ENCODE measurements at regions not wholly inside any gene's neighbourhood (a gene's known extent, or its start where the extent isn't known, plus 50 kb on each side); places are given as distances from the start of the nearest gene placed in this dataset.

DNA sequence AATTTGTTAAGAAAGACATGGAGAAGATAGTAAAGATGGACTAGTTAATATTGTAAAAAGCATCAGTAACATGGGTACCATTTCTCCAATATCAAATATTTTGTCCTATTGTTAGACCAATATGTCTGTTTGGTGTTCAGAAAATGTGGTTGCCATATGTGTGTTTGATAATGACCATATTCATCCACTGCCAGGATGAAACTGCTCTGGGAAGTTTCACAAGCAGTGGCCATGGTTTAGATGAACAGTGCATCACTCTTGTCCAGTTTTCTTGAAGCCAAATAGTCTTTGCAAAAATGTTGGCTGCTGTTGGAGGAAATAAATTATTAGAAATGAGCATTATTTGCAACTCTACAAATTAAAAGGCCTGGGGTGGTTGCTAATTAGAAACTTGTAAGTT, 333.8 kb downstream of the NUF2 start:
- DNase-seq (ENCODE audit: low spot score) = no peak

- DNase-seq (ENCODE audit: low spot score) = no peak
These were observed 334.5 kb downstream of the NUF2 start for GRCh38 chr1:163656095-163656759.

- no peak for DNase-seq (ENCODE audit: low spot score)
These were observed 336.0 kb downstream of the NUF2 start for GRCh38 chr1:163657719-163658118.

GRCh38 chr1:163661391-163661790, 339.6 kb downstream of the NUF2 start:
- no peak for DNase-seq (ENCODE audit: low spot score)

DNA sequence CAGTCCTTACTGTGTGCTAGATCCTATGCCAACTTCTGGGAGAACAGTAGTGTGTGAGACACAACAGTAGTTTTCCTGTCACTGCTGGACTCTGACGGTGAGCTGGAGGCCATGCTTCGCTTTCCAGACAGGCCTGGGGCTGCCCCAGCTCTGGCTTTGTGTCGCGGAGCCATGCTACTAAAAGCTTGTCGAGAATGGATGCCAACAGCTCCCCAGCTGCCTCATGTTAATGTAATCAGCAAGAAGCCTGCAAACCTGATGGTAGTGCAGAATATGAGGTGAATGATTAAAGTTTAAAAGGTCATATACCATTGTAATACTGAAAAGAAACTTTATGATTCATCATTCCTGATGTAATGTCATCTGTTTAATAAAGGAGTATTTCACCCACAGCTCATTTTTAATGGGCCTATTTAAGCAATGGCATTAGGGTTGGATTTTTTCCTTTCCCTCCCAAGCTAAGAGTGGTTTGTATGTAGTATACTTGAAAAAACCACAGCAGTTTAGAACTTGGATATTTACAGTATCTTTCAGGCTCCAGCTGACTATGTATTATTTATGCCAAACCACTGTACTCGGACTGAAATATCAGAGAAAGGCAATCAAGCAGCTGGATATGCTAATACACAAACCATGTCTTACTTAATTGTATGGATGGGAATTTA, 343.0 kb downstream of the NUF2 start:
- DNase-seq (ENCODE audit: low spot score) = no peak

DNA sequence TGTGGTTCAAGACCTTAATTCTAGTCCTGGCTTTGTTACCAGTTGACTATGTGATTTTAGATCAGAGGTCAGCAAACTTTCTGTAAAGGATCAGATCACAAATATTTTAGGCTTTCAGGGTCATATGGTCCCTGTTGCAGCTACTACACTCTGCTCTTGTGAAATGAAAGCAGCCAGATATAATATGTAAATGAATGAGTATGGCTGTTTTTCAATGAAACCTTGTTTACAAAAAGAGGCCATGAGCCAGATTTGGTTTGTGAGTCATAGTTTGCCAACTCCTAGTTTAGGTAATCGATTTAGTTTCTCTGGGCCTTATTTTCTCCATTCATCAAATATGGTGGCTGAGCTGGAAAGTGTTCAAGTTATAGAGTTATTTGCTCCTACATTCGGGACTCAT, 346.7 kb downstream of the NUF2 start:
- DNase-seq (ENCODE audit: low spot score) = no peak

DNA sequence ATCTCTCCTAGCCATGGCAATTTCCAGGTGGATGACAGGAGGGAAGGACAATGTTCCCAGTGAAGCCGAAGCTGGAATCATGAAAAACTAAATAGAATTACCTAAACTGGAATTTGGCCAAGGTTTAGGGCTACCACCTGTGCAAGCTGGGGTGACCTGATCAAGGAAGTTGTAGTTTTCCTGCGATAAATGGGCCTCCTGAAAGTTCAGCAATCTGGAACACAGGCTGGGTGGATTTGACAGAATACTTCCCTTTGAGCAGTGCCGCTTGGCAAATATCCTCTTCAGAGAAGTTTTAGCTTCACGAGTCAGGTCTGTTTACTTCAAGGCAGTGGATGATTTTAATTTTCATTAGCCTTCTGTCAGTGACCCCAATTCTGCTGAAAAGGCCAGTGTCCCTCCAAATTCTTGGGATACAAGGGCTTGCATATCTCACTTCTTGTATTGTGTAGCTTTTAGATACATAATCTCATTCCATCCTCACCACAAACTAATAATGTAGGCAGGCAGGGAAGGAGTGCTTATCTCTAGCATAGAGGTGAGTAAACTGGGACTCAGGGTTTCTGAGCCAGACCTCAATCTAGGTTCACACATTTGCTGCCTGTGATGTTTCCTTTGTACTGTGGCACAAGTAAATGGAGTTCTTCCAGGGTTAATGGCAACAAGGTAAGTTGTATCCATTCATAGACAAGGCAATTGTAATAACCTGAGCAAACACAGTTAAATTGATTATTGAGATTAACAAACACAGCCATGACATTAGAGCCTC, 349.4 kb downstream of the NUF2 start:
- DNase-seq (ENCODE audit: low spot score) = no peak

DNA sequence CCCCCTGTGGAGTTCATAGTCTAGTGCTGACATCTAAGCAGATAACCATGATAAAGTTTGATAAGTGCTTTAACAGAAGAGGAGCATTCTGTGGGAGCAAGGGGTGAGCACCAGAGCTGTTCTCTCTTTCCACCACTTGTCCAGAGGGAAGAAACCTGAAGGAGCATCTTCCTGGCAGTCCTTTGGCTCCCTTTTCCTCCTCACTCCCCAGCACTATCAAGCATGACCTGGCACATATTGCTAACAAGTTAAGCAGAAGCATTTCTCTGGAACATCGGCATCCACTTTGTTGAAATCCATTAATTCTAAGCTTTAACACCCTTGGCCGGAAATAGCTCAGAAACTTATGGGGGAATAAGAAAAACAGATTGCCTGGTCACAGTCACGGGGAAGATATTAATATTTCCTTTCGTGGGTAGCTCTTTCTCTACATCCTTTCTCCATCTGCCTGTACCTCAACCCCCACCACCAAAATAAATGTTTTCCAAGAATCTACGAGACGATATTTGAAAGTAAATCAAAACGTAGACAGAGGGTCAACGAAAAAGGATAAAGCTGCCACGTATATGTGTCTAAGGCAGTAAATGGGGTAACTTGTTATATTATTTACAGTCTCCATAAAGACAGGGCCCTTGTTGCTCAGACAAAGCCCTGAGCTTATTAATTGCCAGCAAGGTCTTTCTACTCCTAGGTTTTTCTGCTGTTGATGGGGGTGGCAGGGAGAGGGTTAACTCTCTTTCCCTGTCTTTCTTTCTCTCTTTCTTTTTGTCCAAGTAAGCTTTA, 351.4 kb downstream of the NUF2 start:
- DNase-seq (ENCODE audit: low spot score) = no peak

DNA sequence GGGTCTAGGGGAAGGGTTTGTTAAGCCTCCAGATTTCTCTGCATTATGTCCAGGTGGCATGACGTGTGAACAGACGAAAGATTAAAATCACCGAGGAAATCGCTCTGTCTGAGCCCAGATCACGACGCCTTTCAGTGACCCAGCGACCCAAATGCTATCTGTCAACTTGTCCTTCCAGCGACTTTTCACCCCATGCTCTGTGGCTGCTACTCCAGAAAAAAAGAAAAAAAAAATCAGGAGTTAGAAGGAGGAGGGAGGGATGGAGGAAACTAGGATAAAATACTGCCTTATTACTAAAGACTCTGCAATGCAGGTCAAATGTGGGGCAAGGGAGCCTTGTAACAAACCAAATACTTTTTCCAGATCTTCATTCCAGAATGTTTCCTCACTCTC, 352.0 kb downstream of the NUF2 start:
- DNase-seq (ENCODE audit: low spot score) = no peak

- DNase-seq (ENCODE audit: low spot score) = no peak
These were observed 352.5 kb downstream of the NUF2 start for GRCh38 chr1:163674236-163674635.

DNA sequence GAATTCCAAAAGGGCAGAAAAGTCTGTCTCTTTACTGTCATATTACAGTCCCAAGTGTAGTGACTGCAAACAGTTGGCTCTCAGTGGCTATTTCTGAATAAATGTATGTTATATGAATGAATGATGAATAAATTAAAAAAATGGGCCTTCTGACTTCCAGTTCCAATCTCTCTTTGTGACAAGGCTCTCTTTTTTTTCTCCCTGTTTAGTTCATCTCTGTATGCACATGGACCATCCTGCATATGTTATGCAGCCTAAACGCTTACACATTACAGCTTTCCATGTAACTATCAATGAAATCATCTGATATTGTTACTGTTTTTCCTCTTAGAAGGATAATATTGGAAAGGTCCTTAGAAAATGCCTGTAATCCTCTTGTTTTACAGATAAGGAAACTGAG, 363.0 kb downstream of the NUF2 start:
- no peak for DNase-seq (ENCODE audit: low spot score)

DNA sequence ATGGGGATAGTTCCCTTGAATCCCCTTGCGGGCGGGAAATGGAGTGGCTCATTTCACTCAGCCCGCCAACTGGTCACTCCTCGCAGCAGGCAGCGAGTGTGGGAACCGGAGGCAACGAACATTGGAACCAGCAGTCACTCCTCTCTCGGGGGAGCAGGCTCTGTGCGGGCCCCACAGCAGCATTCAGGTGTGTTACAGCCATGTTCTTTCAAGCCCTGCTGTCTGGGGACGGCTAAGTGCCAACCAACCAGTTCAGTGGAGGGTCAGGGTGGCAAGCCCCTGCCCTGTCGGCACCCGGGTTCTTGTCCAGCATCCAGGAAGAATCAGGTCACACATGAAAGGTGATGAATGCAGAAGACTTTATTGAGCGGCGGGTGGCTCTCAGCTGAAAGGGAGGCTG, 370.5 kb downstream of the NUF2 start:
- no peak for DNase-seq (ENCODE audit: low spot score)

- no peak for DNase-seq (ENCODE audit: low spot score)
These were observed 375.4 kb downstream of the NUF2 start for GRCh38 chr1:163697137-163697536.

- DNase-seq (ENCODE audit: low spot score) = no peak
These were observed 380.1 kb downstream of the NUF2 start for GRCh38 chr1:163701783-163702374.

GRCh38 chr1:163703794-163704193, 382.0 kb downstream of the NUF2 start:
- no peak for DNase-seq (ENCODE audit: low spot score)

GRCh38 chr1:163706915-163707314, 385.2 kb downstream of the NUF2 start:
- DNase-seq (ENCODE audit: low spot score) = no peak

DNA sequence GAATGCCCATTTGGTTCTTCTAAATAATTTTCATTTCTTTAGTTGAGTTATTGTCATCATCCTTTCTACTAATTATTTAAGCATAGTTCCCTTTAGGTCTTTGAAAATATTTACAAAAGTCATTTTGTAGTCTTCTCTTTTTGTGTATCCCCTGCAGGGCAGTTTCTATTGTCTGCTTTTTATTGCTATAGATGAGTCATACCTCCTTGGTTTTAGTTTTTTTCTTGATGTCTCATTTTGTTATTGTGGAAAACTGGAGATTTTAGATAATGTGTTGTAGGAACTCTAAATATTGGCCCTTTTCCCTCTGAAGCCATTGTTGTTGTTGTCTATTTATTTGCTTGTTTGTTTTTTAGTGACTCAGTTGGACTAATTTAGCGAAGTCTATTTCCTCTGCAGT, 387.9 kb downstream of the NUF2 start:
- no peak for DNase-seq (ENCODE audit: low spot score)

- DNase-seq (ENCODE audit: low spot score) = no peak
These were observed 390.6 kb downstream of the NUF2 start for GRCh38 chr1:163712321-163712720.

DNA sequence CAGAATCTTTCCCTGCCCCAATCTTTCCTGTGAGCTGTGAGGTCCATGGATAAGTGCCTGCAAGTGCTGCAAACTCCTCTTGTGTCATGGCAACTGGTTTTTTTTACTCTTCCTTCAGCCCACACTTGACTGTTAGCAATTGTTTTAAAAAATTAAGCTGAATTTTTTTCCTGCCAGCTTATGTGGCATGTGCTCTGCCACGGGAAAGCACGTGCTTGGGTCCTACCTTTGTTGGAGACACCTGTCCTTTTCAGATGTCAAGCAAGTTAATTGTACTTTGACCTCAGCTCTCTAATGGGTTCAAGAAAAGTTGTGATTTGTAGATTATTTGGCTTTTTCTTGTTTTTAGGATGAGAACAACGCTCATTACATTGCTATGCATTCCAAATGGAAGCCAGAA, 398.5 kb downstream of the NUF2 start:
- DNase-seq (ENCODE audit: low spot score) = no peak

DNA sequence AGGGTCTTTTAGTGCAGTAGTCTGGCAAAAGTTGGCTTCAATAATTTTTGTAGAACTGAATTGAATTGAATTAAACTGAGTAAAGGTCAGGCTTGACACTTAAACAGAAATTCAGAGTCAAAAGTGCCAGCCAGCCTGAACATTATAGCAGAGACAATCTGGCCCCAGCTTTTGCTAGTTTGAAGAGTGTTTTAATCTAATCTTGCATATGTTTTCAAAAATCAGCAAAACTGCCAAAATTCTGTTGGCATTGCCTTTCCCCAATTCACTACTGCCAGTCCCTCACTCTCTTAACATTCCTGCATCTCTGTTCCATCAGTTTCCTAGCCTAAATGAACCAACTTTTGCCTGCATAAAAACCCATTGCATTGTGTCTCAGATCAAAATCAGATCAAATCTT, 403.8 kb downstream of the NUF2 start:
- DNase-seq (ENCODE audit: low spot score) = no peak

- DNase-seq (ENCODE audit: low spot score) = no peak
These were observed 408.7 kb downstream of the NUF2 start for GRCh38 chr1:163730411-163730821.

DNA sequence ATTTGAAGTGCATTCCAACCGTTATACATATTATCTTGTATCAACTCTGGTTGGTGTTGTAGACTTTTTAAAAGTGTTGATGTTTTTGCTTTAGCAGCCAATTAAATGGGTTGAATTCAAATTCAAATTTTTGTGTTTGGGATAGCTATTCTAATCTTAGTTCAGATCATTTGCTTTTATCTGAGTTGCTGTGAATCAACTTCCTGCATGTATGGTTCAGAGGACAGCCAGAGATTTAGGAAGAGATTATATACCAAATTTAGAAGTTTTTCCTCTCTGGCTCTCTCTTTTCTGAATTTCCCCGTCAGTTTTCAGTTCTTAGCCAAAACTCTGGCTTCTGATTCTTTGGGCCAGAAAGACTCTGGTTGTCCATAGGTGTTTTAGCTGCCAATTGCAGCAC, 415.5 kb downstream of the NUF2 start:
- DNase-seq (ENCODE audit: low spot score) = no peak

Measured in SK-N-DZ (cell line).